Ascending aorta (tissue), 2 donors: ENCODE measurements at regions not wholly inside any gene's neighbourhood (a gene's known extent, or its start where the extent isn't known, plus 50 kb on each side); places are given as distances from the start of the nearest gene placed in this dataset.

ENCODE experiments used
- DNase-seq, 2 donors: peaks; one replicate each; pipeline ENCODE4 v3.0.0-alpha.2; 2019; ENCODE audit warnings: low spot score in 2 of 2
- H3K27ac ChIP-seq, 2 donors: fragments of 200-600 bp; sonication (generic); one replicate each; pipeline ENCODE4 v1.5.1; 2016 to 2017; ENCODE audit warnings: mild to moderate bottlenecking in 1 of 2
- H3K27me3 ChIP-seq: fragments of 200-600 bp; sonication (generic); one replicate; pipeline ENCODE4 v1.5.1; 2017
- H3K36me3 ChIP-seq, 2 donors: fragments of 200-600 bp; sonication (generic); one replicate each; pipeline ENCODE4 v1.5.1; 2016
- H3K4me1 ChIP-seq, 2 donors: fragments of 200-600 bp; sonication (generic); one replicate each; pipeline ENCODE4 v1.5.1; 2016 to 2017; ENCODE audit warnings: mild to moderate bottlenecking in 1 of 2
- H3K4me3 ChIP-seq, 2 donors: fragments of 200-600 bp; sonication (generic); one replicate each; pipeline ENCODE4 v1.5.1; 2016 to 2017; ENCODE audit warnings: mild to moderate bottlenecking in 1 of 2
- H3K9me3 ChIP-seq, 2 donors: fragments of 200-600 bp; sonication (generic); one replicate each; pipeline ENCODE4 v1.5.1; 2016
- CTCF ChIP-seq, 3 experiments: fragments of 200-600 bp in 2 of 3; fragments of 450-650 bp in 1 of 3; sonication (generic) in 2 of 3; IDR thresholded peaks; one replicate each; pipeline ENCODE4 v1.5.1; 2016 to 2019; ENCODE audit warnings: antibody characterized with exemption in 3 of 3, mild to moderate bottlenecking in 1 of 3, moderate library complexity in 1 of 3
- intact Hi-C: fragments of 100-400 bp; cut with DNase I; formaldehyde crosslinking; loops from one replicate; pipeline ENCODE4 v1.15.1; 2023

DNA sequence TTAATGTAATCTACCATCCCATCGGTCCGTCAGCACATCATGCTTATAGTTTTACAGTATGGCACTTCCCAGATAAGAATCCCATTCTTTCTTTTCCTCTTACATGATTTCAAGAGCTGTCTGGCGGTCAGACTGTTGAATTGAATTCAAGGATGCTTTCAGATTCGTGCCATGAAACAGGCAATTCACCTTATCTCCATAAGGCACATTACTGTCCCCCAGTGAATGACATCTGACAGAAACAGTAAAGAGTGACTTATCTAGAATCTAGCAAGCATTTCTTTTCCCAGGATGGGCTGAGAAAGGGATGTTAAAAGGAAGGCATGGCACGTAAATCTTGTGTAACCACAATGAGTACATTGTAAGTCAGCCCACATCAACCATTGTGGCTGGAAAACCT lies 61.1 kb upstream of the SEM1 start:
- no peak for TF ChIP-seq CTCF (IDR thresholded peaks at IDR 0.05)
- Histone ChIP-seq H3K27ac (no peak overlapping the region), H3K4me3 (no peak overlapping the region), H3K9me3 (no peaks in the 10 kb centered on the region), H3K4me1 (no peaks in the 10 kb centered on the region), H3K36me3 (no peaks in the 10 kb centered on the region), H3K27me3 (no peaks in the 10 kb centered on the region)
- intact Hi-C loops: no loop called here
- no peak for DNase-seq

- Histone ChIP-seq H3K9me3 (no peaks in the 10 kb centered on the region), H3K36me3 (no peaks in the 10 kb centered on the region), H3K4me1 (no peaks in the 10 kb centered on the region), H3K4me3 (no peak overlapping the region), H3K27ac (no peak overlapping the region), H3K27me3 (no peaks in the 10 kb centered on the region)
- no peak for TF ChIP-seq CTCF (IDR thresholded peaks at IDR 0.05)
- intact Hi-C loops: no loop called here
- DNase-seq: no peak
Observed at GRCh38 chr7:96772139-96772694, 62.6 kb upstream of the SEM1 start.

DNA sequence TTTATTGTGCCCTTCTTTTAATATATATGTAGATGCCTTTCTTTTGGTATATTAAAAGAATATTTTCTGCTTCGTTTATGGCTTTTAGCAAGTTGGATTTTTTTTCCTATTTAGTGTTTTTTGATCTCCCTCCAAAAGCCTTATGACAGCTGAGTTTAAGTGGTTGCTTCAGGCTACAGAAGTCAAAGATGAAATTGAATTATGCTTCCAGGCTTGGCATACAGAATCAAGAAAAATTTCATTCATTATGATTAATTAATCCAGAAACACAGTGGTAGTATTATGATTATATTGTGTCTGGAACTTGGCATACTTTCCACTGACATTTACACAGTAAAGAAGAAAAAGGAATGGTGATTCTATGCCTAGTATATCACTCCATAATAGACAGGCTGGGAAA lies 63.8 kb upstream of the SEM1 start:
- no peaks in the 10 kb centered on the region for H3K27me3 ChIP-seq
- no peaks in the 10 kb centered on the region for H3K4me1 ChIP-seq
- no peak overlapping the region for H3K27ac ChIP-seq
- intact Hi-C loops: no loop called here
- no peaks in the 10 kb centered on the region for H3K9me3 ChIP-seq
- H3K36me3 ChIP-seq: no peaks in the 10 kb centered on the region
- TF ChIP-seq CTCF (IDR thresholded peaks at IDR 0.05): no peak
- no peak overlapping the region for H3K4me3 ChIP-seq
- DNase-seq: no peak

GRCh38 chr7:96774358-96774757 lies 64.7 kb upstream of the SEM1 start:
- Histone ChIP-seq H3K27me3 (no peaks in the 10 kb centered on the region), H3K36me3 (no peaks in the 10 kb centered on the region), H3K27ac (no peak overlapping the region), H3K4me1 (no peaks in the 10 kb centered on the region), H3K9me3 (no peaks in the 10 kb centered on the region), H3K4me3 (no peak overlapping the region)
- TF ChIP-seq CTCF (IDR thresholded peaks at IDR 0.05): no peak
- no peak for DNase-seq
- intact Hi-C loops: no loop called here

- no peak for DNase-seq
- Histone ChIP-seq H3K9me3 (no peaks in the 10 kb centered on the region), H3K27me3 (no peaks in the 10 kb centered on the region), H3K27ac (no peak overlapping the region), H3K4me1 (no peaks in the 10 kb centered on the region), H3K4me3 (no peak overlapping the region), H3K36me3 (no peaks in the 10 kb centered on the region)
- TF ChIP-seq CTCF (IDR thresholded peaks at IDR 0.05): no peak
- intact Hi-C loops: no loop called here
Observed at GRCh38 chr7:96775046-96775445, 65.4 kb upstream of the SEM1 start.

DNA sequence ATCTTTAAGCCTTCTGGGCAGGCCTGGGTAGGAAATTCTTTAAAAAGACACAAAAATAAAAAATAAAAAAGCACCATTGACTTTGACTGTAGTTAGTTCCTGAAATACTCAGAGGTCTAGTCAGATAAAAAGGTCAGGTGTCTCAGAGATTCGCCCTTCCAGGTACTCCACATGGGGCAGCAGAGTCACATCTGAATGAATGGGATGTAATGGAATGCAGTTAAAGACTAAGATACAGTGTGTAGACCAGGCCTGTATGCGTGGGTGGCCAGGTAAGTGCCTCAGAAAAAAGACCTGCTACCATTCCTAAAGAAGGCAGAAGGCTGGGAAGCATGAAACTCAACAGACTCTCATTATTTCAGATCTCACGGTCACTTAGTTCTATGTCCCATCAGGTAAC lies 68.6 kb upstream of the SEM1 start:
- intact Hi-C loops: no loop called here
- Histone ChIP-seq H3K4me1 (no peaks in the 10 kb centered on the region), H3K4me3 (no peak overlapping the region), H3K9me3 (no peaks in the 10 kb centered on the region), H3K27ac (no peak overlapping the region), H3K27me3 (no peaks in the 10 kb centered on the region), H3K36me3 (no peaks in the 10 kb centered on the region)
- TF ChIP-seq CTCF (IDR thresholded peaks at IDR 0.05): no peak
- no peak for DNase-seq
